Neural progenitor cell (in vitro differentiated cells): ENCODE measurements at regions not wholly inside any gene's neighbourhood (a gene's known extent, or its start where the extent isn't known, plus 50 kb on each side); places are given as distances from the start of the nearest gene placed in this dataset.
"Not testable (repeated sequence)": the region's sequence is repeated elsewhere in the genome, so short reads cannot be mapped to it uniquely, and the experiment has no call there.

Source experiments
- EZH2 ChIP-seq: fragments of 200-600 bp; sonication (generic); IDR thresholded peaks from 2 replicates; pipeline ENCODE4 v1.6.1; 2017; ENCODE audit warnings: antibody characterized with exemption, mild to moderate bottlenecking, moderate library complexity
- EZH2phosphoT487 ChIP-seq: fragments of 200-600 bp; sonication (generic); IDR thresholded peaks from 2 replicates; pipeline ENCODE4 v1.6.1; 2017; ENCODE audit warnings: antibody characterized with exemption
- TF ChIP-seq, protein P1 (sequence below): fragments of 200-600 bp; sonication (generic); IDR thresholded peaks from 2 replicates; pipeline ENCODE4 v1.5.1; 2017; ENCODE audit warnings: antibody characterized with exemption, mild to moderate bottlenecking

DNA sequence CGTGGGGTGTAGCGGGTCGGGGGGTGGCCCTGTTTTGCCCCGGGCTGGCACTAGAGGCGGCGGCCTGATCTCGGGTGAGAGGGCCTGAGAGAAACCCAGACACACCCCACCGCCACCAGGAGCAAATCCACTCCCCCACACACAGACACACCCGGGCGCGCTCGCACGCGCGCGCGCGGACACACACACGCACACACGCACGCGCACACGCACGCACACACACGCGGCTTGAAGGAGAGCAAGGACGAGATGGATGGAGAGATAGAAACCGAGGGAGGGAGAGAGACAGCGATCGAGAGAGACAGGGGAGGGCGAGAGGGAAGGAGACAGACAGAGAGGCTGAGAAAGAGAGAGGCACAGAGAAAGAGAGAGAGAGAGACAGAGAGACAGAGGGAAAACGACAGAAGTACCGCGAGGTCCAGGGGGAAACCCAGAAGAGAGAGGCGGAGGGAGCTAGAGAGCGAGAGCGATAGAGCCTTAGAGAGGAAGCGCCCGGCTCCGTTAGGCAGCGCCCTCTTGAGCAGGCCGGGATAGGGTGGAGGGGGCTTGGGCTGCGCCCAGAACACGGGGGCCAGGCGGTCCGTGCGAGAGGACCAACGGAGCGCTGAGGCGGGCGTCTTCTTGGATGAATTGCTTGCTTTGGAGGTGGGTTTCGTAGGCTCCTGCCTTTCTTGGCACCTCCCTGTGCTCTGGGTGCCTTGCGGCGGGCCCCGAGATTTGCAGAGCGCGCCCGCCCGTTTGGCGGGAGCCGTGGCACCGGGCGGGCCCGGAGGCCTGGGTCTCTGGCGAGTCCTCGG lies 69.7 kb downstream of the RNF187 start:
- TF ChIP-seq, protein P1, sequence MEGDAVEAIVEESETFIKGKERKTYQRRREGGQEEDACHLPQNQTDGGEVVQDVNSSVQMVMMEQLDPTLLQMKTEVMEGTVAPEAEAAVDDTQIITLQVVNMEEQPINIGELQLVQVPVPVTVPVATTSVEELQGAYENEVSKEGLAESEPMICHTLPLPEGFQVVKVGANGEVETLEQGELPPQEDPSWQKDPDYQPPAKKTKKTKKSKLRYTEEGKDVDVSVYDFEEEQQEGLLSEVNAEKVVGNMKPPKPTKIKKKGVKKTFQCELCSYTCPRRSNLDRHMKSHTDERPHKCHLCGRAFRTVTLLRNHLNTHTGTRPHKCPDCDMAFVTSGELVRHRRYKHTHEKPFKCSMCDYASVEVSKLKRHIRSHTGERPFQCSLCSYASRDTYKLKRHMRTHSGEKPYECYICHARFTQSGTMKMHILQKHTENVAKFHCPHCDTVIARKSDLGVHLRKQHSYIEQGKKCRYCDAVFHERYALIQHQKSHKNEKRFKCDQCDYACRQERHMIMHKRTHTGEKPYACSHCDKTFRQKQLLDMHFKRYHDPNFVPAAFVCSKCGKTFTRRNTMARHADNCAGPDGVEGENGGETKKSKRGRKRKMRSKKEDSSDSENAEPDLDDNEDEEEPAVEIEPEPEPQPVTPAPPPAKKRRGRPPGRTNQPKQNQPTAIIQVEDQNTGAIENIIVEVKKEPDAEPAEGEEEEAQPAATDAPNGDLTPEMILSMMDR, result not testable (repeated sequence)
- TF ChIP-seq EZH2, EZH2phosphoT487: not testable (repeated sequence)
